HG02943 (cell line): ENCODE measurements at regions not wholly inside any gene's neighbourhood (a gene's known extent, or its start where the extent isn't known, plus 50 kb on each side); places are given as distances from the start of the nearest gene placed in this dataset.
"Not testable (repeated sequence)": the region's sequence is repeated elsewhere in the genome, so short reads cannot be mapped to it uniquely, and the experiment has no call there.

ENCODE experiments used
- ATAC-seq: cut with Tn5 transposase; IDR thresholded peaks from one replicate; pipeline ENCODE4 v1.9.1; 2021; ENCODE audit warnings: mild to moderate bottlenecking, low read depth, moderate library complexity; ENCODE audit not compliant: unreplicated experiment

- no peak for ATAC-seq
Observed at GRCh38 chr3:106331636-106332035, 462.8 kb upstream of the CBLB start.

GRCh38 chr3:106332129-106332528, 463.3 kb upstream of the CBLB start:
- no peak for ATAC-seq

DNA sequence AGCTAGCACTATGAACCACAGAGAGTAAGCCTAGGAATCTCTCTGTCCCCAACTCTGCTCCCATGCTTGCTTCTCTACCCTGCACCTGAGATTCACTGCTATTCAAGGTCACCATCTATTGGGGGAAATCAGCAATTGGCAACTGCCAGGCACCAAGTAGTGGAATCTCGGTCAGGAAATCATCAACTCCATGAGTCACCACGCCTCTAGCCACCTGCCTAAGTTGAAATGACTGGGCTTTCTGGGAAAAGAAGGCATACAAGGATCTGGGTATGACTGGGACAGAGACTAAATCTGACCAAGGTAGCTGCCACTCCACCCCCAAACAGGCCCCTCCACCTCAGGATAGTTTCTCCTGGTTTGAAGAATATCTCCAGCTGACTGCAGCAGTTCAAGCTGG, 464.1 kb upstream of the CBLB start:
- ATAC-seq, result no peak

DNA sequence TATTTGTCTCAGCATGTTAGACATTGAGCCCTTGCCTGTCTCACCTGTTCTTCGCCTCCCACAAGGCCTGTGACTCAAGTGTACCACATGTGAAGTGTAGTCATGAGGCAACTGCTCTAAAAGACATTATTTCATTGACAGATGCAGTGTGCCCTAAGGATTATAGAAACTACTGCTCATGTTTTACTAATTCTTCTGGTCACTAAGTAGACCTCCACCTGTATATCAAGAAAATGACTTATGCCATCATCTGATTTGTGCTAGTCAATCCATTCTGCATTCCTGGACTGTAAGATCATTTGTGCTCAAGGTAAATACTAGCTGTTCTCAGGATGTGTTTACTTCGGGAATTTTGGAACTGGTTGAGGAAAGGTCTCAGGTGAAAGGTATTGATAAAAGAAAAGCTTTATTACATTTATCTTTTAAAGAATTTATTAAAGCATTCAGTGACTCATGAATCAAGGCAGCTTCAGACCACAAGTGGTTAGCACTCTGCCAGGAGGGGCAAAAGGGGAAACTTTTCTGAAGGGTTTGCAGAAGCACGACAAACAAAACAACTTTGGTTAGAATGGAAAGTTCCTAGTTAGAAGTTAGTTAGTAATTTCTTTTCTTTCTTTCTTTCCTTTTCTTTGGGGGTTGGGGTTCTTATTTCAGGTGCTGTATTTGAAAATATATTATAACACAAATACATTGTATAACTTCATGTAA, 465.3 kb upstream of the CBLB start:
- ATAC-seq, result peak; percentile 64

DNA sequence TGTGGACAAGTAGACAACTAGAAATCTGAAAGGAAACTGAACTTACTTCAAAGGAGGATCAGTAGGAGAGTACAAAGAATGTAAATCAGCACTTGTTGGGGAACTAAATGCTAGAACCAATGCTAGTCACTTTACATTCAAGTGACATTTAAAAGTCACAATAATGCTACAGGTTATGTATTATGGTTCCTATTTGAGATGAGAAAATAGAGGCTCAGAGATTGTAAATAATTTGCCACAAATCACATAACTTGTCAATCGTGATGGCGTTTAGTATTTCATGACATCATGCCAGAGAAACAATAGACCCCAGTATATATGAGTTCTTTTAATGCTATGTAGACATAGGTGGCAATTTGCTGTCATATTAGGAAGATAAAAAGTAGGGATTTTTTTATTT, 467.8 kb upstream of the CBLB start:
- ATAC-seq, result no peak

GRCh38 chr3:106337116-106337515, 468.3 kb upstream of the CBLB start:
- ATAC-seq, result no peak

DNA sequence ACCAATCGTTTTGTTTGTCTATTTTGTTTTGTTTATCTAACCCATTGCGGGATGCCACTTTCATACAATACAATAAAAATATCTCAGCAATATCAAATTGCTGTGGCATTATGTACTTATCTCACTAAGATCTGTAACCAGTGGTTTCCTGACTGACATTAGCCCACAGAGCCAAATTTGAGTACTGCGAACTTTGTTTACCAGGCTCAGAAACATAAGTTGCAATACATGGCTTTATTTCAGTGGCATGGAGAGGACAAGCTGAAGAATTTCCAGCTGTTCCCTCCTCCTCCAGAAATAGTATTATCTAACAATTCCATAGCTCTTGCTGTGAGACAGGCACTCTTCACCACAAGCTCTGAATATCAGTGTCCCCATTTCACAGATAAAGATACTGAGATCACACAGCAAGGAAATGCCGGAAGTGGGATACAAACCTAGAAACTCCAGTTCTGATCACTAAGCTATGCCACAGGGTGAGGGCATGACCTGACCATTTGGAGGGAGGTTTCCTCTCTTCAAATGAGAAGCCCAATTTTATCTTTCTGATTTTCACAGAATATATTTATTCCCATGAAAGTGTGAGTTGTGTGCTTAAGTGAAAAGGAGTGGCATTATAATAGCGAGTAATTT, 469.9 kb upstream of the CBLB start:
- no peak for ATAC-seq

GRCh38 chr3:106339551-106339950, 470.7 kb upstream of the CBLB start:
- no peak for ATAC-seq

GRCh38 chr3:106341087-106341486, 472.3 kb upstream of the CBLB start:
- no peak for ATAC-seq

DNA sequence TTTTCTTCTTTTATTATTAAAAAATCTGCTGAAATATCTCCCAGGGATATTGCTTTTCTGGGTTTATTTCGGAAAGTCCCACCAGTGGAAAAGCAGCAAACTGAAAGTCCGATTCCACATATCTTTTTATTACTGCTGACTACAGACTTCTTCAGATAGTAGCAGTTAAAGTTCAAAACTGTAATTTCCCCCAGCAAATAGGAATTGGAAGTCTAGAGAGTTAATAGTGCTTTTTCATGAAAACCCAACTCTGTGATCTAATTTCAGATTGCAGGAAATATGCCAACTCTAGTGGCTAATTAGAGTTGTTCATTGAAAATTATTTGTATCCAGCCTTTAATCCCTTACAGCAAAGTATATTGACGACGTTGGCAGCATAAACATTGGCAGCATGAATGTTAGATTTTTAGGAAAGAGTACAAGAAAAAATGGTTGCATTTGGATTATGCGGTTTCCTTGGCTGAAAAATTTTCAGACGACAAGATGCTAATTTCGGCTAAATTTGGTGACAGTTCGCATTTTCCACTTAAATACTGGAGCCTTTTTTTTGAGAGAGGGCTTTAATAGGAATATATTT, 472.9 kb upstream of the CBLB start:
- ATAC-seq, result no peak

GRCh38 chr3:106342386-106342785, 473.6 kb upstream of the CBLB start:
- ATAC-seq, result no peak

- ATAC-seq, result no peak
Observed at GRCh38 chr3:106343811-106344210, 475.0 kb upstream of the CBLB start.

GRCh38 chr3:106345353-106346027, 476.7 kb upstream of the CBLB start:
- ATAC-seq, result no peak

DNA sequence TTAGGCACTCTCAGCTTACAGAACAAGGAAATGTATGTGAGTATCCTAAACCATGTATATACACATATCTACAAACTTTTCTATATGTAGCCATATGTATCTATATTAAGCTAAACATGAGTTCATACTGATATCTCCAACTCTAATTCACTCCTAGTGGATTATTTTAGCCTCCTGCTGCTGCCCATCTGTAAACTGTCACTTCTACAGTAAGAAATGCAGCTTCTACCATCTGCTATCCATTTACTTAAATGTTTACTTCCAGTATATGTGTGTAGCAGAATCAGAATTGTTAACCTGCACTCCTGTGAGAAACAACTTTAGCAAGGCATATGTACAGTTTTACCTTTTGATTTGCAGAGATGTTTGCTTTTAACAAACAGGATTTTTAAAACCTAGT, 478.5 kb upstream of the CBLB start:
- no peak for ATAC-seq

DNA sequence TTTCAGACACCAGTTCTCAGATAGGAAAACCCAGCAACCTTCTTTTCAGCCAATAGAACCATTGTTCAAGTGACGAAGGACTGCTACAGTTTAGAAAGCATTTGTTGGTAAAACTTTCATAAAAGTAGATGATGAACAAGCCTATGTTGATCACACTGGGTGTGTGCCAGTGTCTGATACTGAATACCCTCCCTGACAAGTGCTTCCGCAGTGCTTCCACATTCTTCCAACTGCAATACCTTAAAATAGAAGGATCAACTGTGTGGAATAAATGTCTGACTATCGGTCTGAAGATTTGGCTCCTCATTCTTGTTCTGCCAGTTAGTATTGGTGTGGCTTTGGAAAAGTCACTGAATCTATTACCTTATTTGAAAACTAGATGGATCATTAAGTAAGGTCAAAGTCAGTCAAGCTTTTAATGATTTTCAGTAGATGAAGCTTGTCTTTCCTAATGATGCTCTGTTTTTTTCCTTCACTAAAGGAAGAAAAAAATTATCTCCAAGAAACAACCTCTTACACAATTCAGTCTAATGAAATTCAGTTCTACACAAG, 479.4 kb upstream of the CBLB start:
- no peak for ATAC-seq

DNA sequence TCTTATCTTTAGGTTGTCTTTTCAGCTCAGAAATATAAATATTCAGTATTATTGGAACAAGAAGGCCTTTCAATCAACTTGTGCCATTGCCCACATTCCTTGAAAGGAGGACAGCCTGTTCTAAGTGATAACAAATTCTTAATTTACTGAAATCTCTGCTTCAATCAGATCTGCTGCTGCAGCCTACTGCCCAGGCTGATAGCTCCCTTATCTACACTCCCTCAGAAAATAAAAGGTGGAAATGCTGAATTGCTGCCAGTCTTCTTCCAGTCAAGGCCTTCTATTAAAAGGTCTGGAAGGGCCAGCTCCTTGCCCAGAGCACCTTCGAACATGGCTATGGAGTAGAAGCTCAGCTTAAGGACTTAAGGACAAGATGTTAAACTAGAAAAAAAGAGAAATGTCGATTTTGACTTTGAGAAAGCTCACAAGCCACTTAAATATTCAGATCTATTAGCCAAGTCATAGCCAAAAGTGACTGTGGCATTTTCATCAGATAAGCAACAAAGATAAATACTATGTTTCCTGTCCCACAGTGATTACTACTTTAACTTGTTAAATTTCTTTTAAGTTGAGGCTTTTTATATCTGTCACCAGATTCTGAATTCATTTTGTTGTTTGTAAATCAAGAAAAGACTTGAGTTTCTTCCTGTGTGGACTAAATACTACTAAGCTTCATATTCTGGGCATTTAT, 480.5 kb upstream of the CBLB start:
- no peak for ATAC-seq

DNA sequence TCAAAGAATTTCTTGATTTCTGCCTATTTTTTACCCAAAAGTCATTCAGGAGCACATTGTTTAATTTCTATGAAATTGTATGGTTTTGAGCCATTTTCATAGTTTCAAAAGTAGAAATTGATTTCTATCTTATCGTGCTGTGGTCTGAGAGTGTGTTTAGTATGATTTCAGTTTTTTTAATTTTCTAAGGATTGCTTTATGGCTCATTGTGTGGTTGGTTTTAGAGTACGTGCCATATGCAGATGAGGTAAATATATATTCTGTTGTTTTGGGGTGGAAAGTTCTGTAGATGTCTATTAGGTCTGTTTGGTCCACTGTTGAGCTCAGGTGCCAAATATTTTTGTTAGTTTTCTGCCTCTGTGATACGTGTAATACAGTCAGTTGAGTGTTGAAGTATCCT, 487.1 kb upstream of the CBLB start:
- ATAC-seq, result no peak

DNA sequence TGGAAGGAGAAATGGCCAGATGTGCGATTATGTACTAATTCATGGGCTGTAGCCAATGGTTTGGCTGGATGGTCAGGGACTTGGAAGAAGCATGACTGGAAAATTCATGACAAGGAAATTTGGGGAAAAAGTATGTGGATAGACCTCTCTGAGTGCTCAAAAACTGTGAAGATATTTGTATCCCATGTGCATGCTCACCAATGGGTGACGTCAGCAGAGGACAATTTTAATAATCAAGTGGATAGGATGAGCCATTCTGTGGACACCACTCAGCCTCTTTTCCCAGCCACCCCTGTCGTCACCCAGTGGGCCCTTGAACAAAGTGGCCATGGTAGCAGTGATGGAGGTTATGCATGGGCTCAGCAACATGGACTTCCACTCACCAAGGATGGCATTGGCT, 490.9 kb upstream of the CBLB start:
- ATAC-seq, result no peak

DNA sequence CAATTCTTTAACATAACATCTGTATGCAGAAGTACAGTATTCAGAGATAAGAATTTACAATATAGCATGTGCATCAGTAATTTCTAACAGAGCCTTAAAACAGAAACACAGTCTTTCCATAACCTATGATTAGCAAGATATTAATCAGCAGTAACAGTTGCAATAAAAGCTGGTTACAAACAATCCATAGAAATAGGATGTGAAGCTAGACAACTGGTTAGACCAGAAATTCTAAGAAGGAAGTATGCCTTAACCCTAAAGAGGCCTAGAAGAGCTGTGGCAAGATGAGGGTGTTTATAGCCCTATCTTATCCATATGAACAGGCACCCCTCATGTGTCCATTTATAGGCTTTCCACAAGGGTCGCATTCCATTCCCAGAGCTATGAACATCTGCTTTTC, 492.1 kb upstream of the CBLB start:
- ATAC-seq, result not testable (repeated sequence)

DNA sequence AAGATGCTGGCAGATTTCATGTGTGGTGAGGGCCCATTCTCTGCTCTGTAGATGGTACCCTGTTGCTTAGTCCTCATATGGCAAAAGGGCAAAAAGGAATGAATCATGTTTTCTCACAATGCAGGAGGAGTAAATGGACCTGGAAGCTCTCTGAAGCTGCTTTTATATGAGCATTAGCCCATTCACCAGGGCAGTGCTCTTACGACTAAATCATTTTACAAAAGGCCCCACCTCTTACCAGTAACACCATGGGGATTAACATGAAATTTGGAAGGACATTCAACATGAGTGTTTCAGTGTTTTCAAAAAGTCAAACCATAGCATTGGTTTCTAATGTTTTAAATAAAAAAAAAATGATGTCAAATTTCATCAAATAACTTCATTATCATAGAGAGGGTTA, 495.7 kb upstream of the CBLB start:
- no peak for ATAC-seq
